Stimulated activated memory B cell treated with anti-CD40 and anti-IgM and Interleukin-4, amounts not matched to agents 10 μg/mL and 1 μg/mL and 100 μg/mL, for 72 hours (primary cell): ENCODE measurements at regions not wholly inside any gene's neighbourhood (a gene's known extent, or its start where the extent isn't known, plus 50 kb on each side); places are given as distances from the start of the nearest gene placed in this dataset.

Experiments used
- ATAC-seq: fragments of 150-1000 bp; cut with Tn5 transposase; 2 replicates; pipeline ENCODE4 v1.10.0; 2021
- H3K27ac Mint-ChIP-seq: one replicate; pipeline ENCODE4 v1.8.0; 2022; ENCODE audit warnings: mild to moderate bottlenecking, mixed read lengths
- H3K27me3 Mint-ChIP-seq: one replicate; pipeline ENCODE4 v1.8.0; 2022; ENCODE audit warnings: mixed read lengths
- H3K36me3 Mint-ChIP-seq: one replicate; pipeline ENCODE4 v1.8.0; 2022; ENCODE audit warnings: mixed read lengths
- H3K4me1 Mint-ChIP-seq: one replicate; pipeline ENCODE4 v1.8.0; 2022; ENCODE audit warnings: mixed read lengths
- H3K4me3 Mint-ChIP-seq: one replicate; pipeline ENCODE4 v1.8.0; 2022; ENCODE audit warnings: mild to moderate bottlenecking, moderate library complexity, mixed read lengths
- H3K9me3 Mint-ChIP-seq: one replicate; pipeline ENCODE4 v1.8.0; 2022; ENCODE audit warnings: mixed read lengths

DNA sequence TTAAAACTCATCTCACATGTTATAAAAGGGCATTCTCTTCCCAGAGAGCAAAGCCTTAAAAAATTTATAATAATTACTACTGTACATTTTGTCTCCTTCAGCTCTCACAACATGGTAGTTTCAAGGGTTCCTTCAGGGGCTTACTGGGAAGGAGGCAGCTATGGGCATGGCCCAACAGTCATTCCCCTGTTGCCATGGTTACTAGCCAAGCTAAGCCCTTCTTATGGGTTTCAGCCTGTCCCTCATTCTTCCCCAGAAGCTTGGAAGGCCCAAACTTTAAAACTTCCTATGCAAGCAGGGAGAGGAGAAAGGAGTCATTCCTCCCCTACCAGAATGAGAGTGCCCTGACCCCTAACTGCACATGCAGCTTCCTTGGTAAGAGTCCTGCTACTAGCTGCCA lies 82.2 kb upstream of the CNTLN start:
- no peak overlapping the region for H3K4me3 Mint-ChIP-seq
- no peak for ATAC-seq
- H3K4me1 Mint-ChIP-seq: no peaks in the 10 kb centered on the region
- H3K27ac Mint-ChIP-seq: no peak overlapping the region
- no peaks in the 10 kb centered on the region for H3K27me3 Mint-ChIP-seq
- H3K36me3 Mint-ChIP-seq: no peaks in the 10 kb centered on the region
- H3K9me3 Mint-ChIP-seq: peaks cover 7% of the 10 kb centered on the region

- no peak overlapping the region for H3K27ac Mint-ChIP-seq
- H3K4me3 Mint-ChIP-seq: no peak overlapping the region
- peaks cover 9% of the 10 kb centered on the region for H3K9me3 Mint-ChIP-seq
- H3K27me3 Mint-ChIP-seq: no peaks in the 10 kb centered on the region
- no peaks in the 10 kb centered on the region for H3K4me1 Mint-ChIP-seq
- H3K36me3 Mint-ChIP-seq: no peaks in the 10 kb centered on the region
- ATAC-seq: no peak
Measured at GRCh38 chr9:17045381-17045940, 89.4 kb upstream of the CNTLN start.

GRCh38 chr9:17031546-17031945 lies 103.3 kb upstream of the CNTLN start:
- no peaks in the 10 kb centered on the region for H3K27me3 Mint-ChIP-seq
- peaks cover 3% of the 10 kb centered on the region for H3K9me3 Mint-ChIP-seq
- no peak overlapping the region for H3K4me3 Mint-ChIP-seq
- ATAC-seq: no peak
- no peaks in the 10 kb centered on the region for H3K36me3 Mint-ChIP-seq
- no peaks in the 10 kb centered on the region for H3K4me1 Mint-ChIP-seq
- H3K27ac Mint-ChIP-seq: no peak overlapping the region

DNA sequence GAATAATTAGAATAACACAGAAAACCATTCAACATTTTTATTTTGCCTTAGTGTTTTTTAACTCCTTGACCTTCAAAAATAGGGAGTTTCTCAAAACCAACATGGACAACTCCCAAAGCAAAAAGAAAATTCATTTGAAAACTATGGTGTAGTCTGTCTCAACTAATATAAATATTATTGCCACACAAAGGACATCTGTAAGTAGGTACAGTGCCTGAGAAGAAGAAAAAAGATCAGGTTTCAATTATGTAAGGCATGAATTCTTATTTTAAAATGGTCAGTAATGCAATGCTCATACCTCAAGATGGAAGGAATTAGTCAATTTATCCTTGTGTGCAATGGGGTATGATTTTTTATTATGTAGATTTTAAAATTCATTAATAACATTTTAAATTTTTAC lies 109.6 kb upstream of the CNTLN start:
- no peak overlapping the region for H3K4me3 Mint-ChIP-seq
- H3K27ac Mint-ChIP-seq: no peak overlapping the region
- H3K9me3 Mint-ChIP-seq: peaks cover 10% of the 10 kb centered on the region
- no peaks in the 10 kb centered on the region for H3K4me1 Mint-ChIP-seq
- no peak for ATAC-seq
- no peaks in the 10 kb centered on the region for H3K27me3 Mint-ChIP-seq
- H3K36me3 Mint-ChIP-seq: no peaks in the 10 kb centered on the region

- Mint-ChIP-seq H3K27me3 (no peaks in the 10 kb centered on the region), H3K36me3 (no peaks in the 10 kb centered on the region), H3K4me1 (no peaks in the 10 kb centered on the region), H3K4me3 (no peak overlapping the region), H3K27ac (no peak overlapping the region), H3K9me3 (peaks cover 10% of the 10 kb centered on the region)
- ATAC-seq: no peak
Measured at GRCh38 chr9:17024129-17024528, 110.7 kb upstream of the CNTLN start.

- Mint-ChIP-seq H3K9me3 (peaks cover 7% of the 10 kb centered on the region), H3K36me3 (no peaks in the 10 kb centered on the region), H3K27ac (no peak overlapping the region), H3K27me3 (no peaks in the 10 kb centered on the region), H3K4me1 (no peaks in the 10 kb centered on the region), H3K4me3 (no peak overlapping the region)
- ATAC-seq: no peak
Measured at GRCh38 chr9:17021387-17021970, 113.4 kb upstream of the CNTLN start.

DNA sequence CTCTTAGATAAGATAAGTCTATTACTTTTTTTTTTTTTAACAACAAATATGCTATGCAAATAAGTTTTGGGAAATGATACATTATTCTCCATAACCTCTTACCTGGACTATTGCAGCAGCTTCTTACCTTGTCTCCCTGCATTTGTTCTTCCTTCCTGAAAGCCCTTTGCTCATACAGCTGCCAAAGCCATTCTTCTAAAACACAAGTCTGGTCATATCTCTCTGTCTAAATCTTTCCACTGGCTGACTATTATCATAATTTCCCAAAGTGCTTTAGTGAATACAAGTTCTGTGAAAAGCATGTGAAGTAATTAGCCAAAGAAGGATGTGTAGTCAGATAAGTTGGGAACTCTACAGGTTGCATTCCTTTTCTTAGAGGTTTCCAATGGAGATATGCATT lies 115.4 kb upstream of the CNTLN start:
- H3K9me3 Mint-ChIP-seq: peaks cover 7% of the 10 kb centered on the region

DNA sequence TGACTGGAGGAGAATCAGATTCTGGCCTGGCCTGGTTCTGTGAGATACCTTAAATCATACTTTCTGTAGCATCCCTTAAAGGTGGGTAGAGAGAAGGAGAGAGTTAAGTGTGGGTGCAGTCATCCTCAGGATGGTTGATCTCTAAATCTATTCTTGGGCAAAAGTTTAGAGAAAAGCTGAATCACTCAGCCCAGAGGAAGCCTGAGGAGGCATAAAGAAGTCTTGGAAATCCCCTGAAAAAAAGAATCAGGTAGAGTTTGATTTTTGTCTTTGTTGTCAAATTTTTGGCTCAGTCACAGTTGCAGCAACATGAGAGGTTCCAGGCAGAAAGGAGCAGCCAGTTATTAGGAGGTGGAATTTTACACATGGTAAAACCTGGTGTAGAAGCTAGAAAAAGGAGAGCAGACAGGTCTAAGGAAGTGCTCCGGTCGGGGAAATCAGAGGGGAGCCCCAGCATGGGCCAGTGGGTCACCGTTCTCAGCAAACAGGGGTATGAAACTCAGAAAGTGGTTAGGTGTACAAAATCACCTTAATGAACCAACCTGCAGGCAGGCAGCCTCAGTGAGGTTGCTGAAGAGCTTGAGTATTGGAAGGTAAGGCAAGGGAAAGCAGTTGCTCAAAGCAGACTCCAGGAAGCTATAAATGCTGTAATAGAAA lies 116.2 kb upstream of the CNTLN start:
- no peaks in the 10 kb centered on the region for H3K27me3 Mint-ChIP-seq
- peaks cover 3% of the 10 kb centered on the region for H3K9me3 Mint-ChIP-seq
- H3K4me1 Mint-ChIP-seq: no peaks in the 10 kb centered on the region
- no peak for ATAC-seq
- no peak overlapping the region for H3K27ac Mint-ChIP-seq
- H3K36me3 Mint-ChIP-seq: no peaks in the 10 kb centered on the region
- H3K4me3 Mint-ChIP-seq: no peak overlapping the region

More for the DNA sequence above, 115.4 kb upstream of the CNTLN start:
- Mint-ChIP-seq H3K4me3 (no peak overlapping the region), H3K36me3 (no peaks in the 10 kb centered on the region), H3K27ac (no peak overlapping the region), H3K27me3 (no peaks in the 10 kb centered on the region), H3K4me1 (no peaks in the 10 kb centered on the region)
- no peak for ATAC-seq

DNA sequence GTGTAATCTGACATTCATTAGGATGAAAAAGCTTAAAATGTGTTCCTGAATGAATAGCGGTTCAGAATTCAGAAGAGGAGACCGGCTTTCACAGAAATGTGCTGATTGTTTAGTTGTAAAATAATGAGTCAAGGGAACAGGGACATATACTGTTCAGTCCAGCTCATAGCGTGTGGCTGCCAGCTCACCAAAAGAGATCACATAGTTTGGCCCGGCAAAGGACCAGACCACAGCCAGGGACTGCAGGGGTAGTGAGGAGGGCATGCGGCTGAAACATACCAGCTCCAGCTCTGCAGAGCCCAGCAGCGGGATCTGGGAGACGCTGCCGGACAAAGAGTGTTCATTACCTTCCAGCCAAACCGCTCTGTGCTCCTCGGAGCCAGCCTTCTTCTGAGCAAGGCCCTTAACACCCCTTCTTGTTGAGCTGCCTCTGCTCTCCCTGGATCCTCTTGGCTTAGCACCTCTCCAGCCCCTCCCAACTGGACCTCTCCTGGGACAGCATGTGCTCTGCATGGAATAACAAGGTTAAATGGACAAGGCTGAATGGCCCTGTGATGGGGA lies 116.8 kb upstream of the CNTLN start:
- peaks cover 3% of the 10 kb centered on the region for H3K9me3 Mint-ChIP-seq

GRCh38 chr9:17013891-17014290 lies 120.9 kb upstream of the CNTLN start:
- no peaks in the 10 kb centered on the region for H3K27me3 Mint-ChIP-seq
- H3K36me3 Mint-ChIP-seq: no peaks in the 10 kb centered on the region
- no peak for ATAC-seq
- H3K4me1 Mint-ChIP-seq: no peaks in the 10 kb centered on the region
- H3K9me3 Mint-ChIP-seq: no peaks in the 10 kb centered on the region
- H3K4me3 Mint-ChIP-seq: no peak overlapping the region
- H3K27ac Mint-ChIP-seq: no peak overlapping the region

More for the DNA sequence above, 116.8 kb upstream of the CNTLN start:
- no peak overlapping the region for H3K4me3 Mint-ChIP-seq
- H3K4me1 Mint-ChIP-seq: no peaks in the 10 kb centered on the region
- no peak overlapping the region for H3K27ac Mint-ChIP-seq
- ATAC-seq: no peak
- no peaks in the 10 kb centered on the region for H3K27me3 Mint-ChIP-seq
- no peaks in the 10 kb centered on the region for H3K36me3 Mint-ChIP-seq

GRCh38 chr9:17013010-17013409 lies 121.8 kb upstream of the CNTLN start:
- no peak for ATAC-seq
- no peaks in the 10 kb centered on the region for H3K4me1 Mint-ChIP-seq
- H3K27me3 Mint-ChIP-seq: no peaks in the 10 kb centered on the region
- no peaks in the 10 kb centered on the region for H3K36me3 Mint-ChIP-seq
- H3K4me3 Mint-ChIP-seq: no peak overlapping the region
- no peaks in the 10 kb centered on the region for H3K9me3 Mint-ChIP-seq
- no peak overlapping the region for H3K27ac Mint-ChIP-seq

DNA sequence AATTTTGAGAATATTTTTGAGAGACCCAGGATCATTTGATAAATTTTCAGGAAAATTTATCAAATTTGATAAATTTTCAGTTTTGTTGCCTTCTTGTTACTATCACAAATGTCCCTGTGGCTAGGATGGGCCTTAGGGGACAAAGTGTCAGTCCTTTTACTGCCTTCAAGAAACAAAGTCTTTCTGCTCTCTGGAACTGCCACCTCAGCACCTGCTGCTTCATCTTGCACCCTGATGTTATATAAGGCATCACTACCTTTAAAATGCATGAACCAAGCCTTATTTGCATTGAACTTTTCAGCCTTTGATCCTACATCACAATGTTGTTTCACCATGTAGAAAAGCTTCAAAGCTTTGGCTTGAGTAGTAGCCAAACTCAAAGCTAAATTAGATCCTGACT lies 123.0 kb upstream of the CNTLN start:
- Mint-ChIP-seq H3K27ac (no peak overlapping the region), H3K9me3 (peaks cover 3% of the 10 kb centered on the region), H3K36me3 (no peaks in the 10 kb centered on the region), H3K27me3 (no peaks in the 10 kb centered on the region), H3K4me1 (no peaks in the 10 kb centered on the region), H3K4me3 (no peak overlapping the region)
- no peak for ATAC-seq

DNA sequence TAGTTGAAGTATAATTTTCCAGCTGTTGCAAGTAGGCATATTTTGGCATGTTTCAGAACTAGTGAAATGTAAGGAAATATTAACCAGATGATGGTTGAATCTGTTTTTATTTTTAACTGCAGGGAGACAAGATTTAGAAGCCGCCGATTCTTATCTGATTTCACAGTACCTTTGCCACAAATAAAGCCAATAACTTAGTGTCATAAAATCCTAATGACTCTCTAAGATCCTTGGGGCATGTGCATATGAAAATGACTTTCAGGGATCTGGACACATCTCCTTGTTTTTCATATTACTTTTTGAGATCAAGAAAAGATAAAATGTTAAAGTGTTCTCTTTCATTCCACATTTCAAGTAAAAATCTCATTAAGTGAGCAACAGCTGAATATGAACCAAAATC lies 125.8 kb upstream of the CNTLN start:
- Mint-ChIP-seq H3K27ac (no peak overlapping the region), H3K27me3 (no peaks in the 10 kb centered on the region), H3K4me1 (no peaks in the 10 kb centered on the region), H3K36me3 (no peaks in the 10 kb centered on the region), H3K9me3 (peaks cover 3% of the 10 kb centered on the region), H3K4me3 (no peak overlapping the region)
- no peak for ATAC-seq

GRCh38 chr9:17005056-17005823 lies 129.6 kb upstream of the CNTLN start:
- H3K36me3 Mint-ChIP-seq: no peaks in the 10 kb centered on the region
- H3K4me3 Mint-ChIP-seq: no peak overlapping the region
- ATAC-seq: no peak
- H3K27me3 Mint-ChIP-seq: no peaks in the 10 kb centered on the region
- H3K27ac Mint-ChIP-seq: no peak overlapping the region
- H3K9me3 Mint-ChIP-seq: peaks cover 5% of the 10 kb centered on the region
- no peaks in the 10 kb centered on the region for H3K4me1 Mint-ChIP-seq

- H3K9me3 Mint-ChIP-seq: peaks cover 8% of the 10 kb centered on the region
- H3K36me3 Mint-ChIP-seq: no peaks in the 10 kb centered on the region
- ATAC-seq: no peak
- H3K27ac Mint-ChIP-seq: no peak overlapping the region
- H3K27me3 Mint-ChIP-seq: no peaks in the 10 kb centered on the region
- no peak overlapping the region for H3K4me3 Mint-ChIP-seq
- H3K4me1 Mint-ChIP-seq: no peaks in the 10 kb centered on the region
Measured at GRCh38 chr9:17004500-17004899, 130.3 kb upstream of the CNTLN start.
